Left ventricle myocardium superior (tissue), 1 donor: ENCODE measurements at regions not wholly inside any gene's neighbourhood (a gene's known extent, or its start where the extent isn't known, plus 50 kb on each side); places are given as distances from the start of the nearest gene placed in this dataset.

ENCODE experiments used
- ATAC-seq: fragments of 200-7000 bp; cut with Tn5 transposase; one replicate; pipeline ENCODE4 v1.9.1; 2020; ENCODE audit warnings: mild to moderate bottlenecking, moderate library complexity
- DNase-seq: peaks from one replicate; pipeline ENCODE4 v3.0.0-alpha.2; 2020
- intact Hi-C: fragments of 100-400 bp; cut with micrococcal nuclease; formaldehyde crosslinking; loops from one replicate; pipeline ENCODE4 v1.11.0; 2022
- donor health status: DM: no; HTN: yes; CAD: no; lungs with severe emphysema.

DNA sequence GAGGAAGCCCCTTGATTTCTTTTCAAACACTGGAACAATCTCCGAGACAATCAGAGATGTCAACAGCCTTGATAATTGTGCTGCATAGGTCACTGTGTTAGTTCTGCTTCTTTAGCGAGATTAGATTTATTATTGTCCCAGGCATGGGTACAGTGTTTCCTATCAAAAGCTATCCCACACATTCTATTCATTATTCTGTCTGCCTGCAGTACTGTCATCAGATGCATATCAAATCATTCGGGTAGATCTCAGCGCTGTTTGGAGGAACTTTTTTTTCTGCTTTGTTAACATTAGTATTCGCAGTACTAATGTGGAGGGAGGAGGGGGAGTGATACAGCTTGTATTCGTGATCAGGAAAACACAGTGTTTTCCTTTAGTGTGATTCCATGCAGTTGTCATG is 208.0 kb downstream of the C11orf91 start:
- intact Hi-C loops = no loop called here
- DNase-seq (no peak), ATAC-seq (no peak)

DNA sequence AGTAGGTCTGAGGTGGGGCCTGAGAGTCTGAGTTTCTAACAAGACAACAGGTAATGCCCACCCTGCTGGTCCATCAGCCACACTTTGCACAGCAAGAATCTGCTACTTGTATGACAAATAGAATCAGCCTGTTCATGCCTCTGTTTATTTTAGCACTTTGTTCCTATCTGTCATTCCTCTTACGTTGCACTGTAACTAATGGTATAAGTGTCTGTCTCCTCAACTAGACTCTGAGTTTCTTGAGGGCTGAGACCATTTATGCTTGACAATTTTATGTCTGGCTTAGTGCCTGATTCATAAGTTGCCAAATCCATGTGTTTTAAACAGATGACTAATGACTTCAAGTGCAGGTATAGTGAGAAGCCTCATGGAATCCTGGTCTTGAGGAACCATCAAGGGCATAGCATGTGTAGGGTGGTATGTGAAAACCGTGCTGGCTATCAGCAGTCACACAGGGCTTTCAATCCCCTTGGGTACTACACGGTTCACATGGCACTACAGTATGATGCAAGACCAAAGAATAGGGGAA is 209.7 kb downstream of the C11orf91 start:
- intact Hi-C loops = no loop called here
- ATAC-seq = no peak
- no peak for DNase-seq

DNA sequence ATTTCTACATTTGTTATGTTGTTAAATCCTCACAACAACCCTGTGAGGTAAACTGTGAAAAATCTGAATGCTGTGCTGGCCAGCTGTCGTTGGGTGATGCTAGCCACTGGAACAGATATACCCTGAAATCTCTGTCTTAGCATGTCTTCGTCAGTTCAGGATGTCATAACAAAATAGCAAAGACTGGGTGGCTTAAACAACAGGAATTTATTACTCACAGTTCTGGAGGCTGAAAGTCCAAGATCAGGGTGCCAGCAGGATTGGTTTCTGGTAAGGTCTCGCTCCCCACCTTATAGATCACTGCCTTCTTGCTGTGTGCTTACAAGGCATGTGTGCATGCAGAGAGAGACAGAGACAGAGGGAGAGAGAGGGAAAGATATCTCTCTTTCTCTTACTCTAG is 211.7 kb downstream of the C11orf91 start:
- intact Hi-C loops = no loop called here
- DNase-seq (no peak), ATAC-seq (no peak)

DNA sequence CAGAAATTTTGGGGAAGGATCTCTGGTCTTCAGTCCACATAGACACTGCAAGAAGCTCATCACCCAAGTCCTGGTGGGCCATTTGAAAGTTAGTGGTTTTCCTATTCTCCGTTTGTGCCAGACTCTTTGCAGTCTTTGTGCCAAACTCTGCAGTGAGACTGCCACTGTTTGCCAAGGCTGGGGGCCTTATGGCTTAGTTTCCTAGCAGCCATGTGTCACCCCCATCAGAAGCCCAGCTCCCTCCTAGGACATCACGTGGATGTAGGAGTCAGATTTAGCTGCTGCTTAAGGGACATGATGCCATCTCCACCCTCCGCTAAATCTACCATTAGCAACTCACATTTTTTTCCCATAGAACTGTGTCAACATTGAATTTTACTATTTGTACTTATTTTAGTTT is 220.0 kb downstream of the C11orf91 start:
- intact Hi-C loops = no loop called here
- DNase-seq (no peak), ATAC-seq (no peak)

DNA sequence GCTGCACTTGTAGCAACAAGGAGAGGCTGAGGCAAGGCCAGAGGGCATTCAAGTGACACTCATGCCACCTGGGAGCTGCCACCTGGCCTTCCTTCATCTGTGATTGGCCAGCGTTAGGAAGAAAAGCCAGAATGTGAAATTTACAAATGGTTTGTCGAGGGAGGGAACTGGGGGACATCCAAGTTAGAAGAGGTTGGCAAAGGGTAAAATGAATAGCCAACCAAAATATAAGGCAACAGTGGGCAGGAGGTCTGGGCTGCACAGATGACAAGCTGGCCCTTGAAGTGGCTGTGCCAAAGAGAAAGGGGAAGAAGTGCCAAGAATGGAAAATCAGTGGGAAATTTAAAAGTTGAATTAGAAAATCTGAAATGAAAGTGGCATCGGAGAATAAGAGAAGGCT is 221.4 kb downstream of the C11orf91 start:
- ATAC-seq (no peak), DNase-seq (no peak)
- intact Hi-C loops = no loop called here

DNA sequence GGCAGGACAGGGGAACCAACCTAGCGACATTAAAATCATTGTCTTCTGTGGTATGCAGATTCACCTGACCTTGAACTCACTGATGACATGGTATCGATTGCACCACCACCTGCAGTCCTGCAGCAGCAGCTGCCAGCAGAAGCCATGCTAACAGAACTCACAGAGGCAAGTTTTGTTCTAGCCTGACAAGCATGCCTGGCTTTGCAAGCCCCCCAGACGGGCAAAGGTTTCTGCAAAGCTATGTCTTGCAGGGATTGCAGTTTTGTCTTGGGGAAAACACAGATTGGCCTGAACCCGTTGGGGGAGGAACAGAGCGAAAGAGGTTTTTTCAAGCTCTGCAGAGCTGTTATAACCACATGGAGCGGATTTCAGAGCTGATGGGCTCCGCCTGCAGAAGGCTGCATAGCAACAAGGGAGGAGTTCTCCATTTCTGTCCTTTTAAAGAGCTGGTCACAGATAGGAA is 221.0 kb downstream of the HIPK3 start:
- DNase-seq (no peak), ATAC-seq (no peak)
- intact Hi-C loops = no loop called here

DNA sequence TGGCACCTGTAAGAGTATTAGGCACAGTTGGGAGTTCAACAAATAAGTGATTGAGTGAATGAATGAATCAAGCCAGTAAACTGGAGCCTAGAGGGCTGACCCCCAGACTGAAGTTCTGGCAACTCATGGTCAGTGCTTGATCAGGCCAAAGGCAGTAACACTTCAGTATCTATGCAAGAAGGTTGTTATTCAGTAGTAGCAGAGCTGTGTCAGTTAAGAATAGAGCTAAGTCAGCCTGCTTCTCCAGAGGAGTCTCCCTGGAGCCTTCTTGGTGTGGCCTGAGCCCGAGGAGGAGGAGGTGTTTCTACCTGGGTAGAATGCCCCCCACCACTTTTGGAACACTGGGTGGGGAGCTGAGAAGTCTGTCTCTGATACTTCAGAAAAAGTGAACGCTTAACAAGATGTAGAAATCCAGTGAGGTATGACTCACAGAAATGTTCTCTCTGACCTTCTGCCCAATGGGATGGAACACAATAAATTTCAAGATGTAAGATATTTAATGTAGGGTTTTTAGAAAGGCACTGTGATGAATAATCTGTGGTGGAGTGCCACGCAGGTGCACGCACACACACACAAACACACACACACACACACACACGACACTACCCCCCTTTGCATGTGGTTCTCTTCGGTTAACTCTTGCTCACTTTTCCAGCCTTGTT is 219.9 kb downstream of the HIPK3 start:
- ATAC-seq (no peak), DNase-seq (no peak)
- intact Hi-C loops = no loop called here

DNA sequence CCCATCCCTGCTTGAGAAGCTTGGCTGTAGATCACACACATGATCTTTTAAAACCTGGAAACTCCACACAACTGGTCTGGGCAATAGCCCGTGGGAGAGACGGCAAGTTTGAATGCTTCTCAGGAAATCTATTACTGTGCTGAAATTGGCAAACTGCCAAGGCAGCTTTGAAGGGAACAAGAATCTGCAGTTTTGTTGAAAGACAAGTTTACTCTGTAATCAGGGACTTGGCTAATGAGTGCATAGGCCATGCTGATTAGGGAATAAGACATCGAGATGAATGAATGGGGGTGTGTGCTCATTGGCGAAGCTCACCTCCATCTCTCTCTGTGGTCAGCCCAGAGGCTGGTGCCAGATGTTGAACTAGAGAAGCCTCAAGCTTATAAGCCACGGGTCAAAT is 218.8 kb downstream of the HIPK3 start:
- ATAC-seq (no peak), DNase-seq (no peak)
- intact Hi-C loops = no loop called here

DNA sequence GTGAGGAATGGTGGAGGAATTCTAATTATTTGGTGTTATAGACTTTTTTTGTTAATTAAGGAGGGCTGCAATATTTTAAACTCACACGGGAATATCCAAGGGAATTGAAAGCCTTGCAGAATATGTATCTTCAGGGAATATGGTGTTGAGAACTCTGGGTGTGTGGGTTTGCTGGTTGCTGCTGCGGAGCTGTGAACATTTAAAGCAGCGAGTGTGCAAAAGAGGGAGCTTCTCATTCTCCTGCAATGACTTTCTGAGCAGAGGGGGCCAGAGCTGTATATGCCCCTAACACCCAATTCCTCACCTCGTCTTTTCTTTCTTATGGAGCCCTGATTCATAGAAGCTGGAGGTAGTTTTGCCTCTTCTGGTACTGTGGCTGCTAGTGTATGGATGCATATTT is 217.7 kb downstream of the HIPK3 start:
- ATAC-seq (no peak), DNase-seq (no peak)
- intact Hi-C loops = no loop called here

DNA sequence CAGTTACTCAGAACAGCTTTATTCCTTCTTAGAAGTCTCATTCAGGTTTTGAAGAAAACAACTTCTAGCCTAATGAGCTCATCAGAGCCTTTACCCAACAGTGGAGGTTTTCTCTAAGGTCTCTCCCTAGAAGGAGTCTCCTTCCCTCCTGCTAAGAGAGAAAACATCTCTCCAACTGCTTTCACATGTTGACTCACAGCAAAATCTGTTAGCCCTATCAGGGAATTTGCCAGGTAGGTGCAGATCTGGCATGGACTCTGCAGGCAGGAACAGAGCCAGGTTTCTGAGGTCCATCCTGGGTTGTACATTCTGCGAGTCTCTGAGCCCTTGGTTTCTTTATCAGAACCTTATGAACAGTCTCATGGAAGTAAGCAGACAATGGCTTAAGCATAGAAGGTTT is 214.4 kb downstream of the HIPK3 start:
- ATAC-seq (no peak), DNase-seq (no peak)
- intact Hi-C loops = no loop called here

DNA sequence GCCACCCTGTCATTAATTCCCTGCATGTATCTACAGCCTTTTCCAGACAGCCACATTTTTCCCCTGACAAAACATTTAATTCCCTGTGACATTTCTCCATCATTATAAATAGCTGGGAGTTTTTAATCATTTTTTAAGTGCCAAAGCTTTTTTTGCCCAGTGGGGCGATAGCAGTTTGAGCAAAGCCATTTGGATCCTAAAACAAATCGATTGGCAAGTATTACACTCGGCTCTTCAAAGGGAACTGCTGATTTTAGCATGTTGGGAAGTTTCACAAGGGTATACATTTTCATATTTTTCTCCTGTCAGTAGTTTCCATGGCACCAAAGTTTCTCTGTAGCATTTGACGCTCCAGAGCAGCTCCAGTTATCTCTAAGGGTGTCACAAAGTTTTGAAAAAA is 210.8 kb downstream of the HIPK3 start:
- DNase-seq (no peak), ATAC-seq (no peak)
- intact Hi-C loops = no loop called here

DNA sequence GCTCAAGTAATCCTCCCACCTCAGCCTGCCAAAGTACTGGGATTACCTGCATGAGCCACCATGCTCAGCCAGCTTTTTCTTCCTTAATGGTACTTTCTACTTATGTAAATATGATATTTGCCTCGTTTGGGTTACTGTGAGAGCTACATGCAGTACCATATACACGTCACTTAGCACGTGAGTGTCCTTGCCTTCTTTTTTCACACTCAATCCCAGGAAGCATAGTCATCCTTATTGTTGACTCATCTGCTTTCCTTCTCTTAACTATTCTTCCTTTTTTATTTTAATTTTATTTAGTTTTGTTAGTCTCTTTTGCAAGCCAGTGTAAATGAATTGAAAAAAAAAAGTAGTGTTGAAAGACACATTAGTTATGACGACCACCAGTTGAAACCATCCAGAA is 205.9 kb downstream of the HIPK3 start:
- no peak for DNase-seq
- no peak for ATAC-seq
- intact Hi-C loops = no loop called here

DNA sequence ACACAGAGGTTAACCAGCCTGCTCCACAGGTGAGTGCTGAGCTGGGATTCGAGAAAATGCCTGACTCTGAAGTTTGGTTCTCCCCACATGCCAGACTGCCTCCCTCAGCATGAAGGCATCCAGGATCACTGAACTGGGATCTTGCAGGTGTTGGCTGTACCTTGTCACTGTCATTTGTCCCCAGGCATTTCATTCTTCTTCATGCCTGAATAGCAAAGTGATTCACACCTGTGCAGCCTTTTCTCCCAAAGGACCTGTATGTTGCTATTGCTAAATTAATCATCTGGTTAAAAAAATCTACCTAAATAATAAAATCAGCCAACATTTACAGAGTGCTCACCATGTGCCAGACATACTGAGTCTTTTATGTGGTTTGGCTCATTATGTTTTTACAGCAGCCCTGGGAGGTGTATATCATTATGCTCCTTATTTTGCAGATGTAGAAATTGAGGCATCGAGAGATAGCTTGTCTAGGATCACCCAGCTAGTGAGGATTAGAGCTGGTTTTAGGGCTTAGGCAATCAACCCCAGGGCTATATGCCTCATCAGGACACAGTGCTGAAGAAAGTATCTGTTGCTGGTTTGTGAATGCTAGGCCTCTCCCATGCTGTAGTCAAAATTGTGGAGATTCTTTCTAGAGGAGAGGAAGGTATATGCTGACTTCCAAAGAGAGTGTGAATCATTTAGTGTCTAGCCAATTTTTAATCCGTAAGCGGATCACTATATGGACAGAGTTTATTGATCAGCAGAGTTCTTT is 204.4 kb downstream of the HIPK3 start:
- intact Hi-C loops = no loop called here
- no peak for ATAC-seq
- no peak for DNase-seq

DNA sequence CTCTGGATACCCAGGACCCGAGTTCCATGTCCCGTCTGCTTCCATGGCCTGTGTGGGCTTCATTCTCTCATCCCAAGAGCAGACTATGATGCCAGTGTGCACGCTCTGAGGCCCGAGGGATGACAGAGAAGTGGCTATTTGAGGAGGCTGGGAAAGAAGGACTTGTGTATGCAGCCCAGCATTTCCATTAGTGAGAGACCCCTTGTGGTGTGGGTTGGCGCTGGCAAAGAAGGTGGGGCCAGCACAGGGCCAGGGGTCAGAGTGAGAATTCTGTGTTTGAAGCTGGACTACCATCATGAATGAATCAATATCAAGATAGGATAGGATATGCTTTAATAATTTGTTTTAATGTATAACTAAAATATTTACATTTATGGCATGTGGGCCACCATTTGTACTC is 200.8 kb downstream of the HIPK3 start:
- no peak for DNase-seq
- no peak for ATAC-seq
- intact Hi-C loops = no loop called here

DNA sequence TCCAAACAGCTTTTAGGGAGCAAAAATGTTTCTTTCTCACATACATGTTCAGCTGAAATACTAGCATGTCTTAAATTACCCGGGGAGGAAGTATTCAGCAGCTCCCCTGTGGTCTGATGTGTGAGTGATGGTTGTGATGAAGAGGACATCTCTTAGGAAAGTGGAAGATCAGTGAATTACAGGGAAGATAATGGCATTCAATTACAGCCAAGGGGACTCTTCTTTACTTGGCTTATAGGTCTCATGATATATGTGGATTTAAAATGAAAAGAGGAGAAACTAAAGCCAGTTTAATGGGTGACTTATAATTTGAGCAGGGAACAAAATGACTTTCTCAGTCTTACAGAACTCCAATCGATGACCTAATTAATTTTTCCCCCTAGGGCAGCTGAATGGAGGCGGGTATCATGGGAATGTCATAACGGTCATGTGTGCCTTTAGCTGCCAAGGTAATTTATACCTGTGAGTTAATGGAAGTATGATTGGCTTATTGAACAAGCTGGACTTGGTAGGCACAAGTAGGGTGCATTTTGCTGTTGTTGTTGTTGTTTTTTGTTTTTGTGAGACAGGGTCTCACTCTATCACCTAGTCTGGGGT is 198.8 kb downstream of the HIPK3 start:
- no peak for ATAC-seq
- no peak for DNase-seq
- intact Hi-C loops = no loop called here

DNA sequence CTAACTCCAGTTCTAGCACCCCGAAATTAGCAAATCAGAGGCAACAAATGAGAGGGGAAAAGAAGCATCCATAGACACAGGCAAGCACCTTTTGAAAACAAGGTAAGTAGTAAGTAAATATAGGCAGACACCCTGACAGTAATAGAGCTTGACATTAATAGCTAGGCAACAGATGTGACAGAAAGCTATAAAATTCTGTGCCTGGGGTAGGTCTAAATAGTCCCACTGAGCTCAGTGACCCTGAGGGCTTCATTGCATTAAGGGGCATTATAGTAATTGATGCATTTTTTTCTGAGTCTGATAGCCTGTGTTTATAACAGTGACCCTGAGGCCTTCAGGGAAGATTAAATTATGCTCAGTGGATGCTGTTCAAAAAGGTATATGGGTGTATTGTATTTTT is 197.1 kb downstream of the HIPK3 start:
- intact Hi-C loops = no loop called here
- DNase-seq = no peak
- ATAC-seq = no peak

DNA sequence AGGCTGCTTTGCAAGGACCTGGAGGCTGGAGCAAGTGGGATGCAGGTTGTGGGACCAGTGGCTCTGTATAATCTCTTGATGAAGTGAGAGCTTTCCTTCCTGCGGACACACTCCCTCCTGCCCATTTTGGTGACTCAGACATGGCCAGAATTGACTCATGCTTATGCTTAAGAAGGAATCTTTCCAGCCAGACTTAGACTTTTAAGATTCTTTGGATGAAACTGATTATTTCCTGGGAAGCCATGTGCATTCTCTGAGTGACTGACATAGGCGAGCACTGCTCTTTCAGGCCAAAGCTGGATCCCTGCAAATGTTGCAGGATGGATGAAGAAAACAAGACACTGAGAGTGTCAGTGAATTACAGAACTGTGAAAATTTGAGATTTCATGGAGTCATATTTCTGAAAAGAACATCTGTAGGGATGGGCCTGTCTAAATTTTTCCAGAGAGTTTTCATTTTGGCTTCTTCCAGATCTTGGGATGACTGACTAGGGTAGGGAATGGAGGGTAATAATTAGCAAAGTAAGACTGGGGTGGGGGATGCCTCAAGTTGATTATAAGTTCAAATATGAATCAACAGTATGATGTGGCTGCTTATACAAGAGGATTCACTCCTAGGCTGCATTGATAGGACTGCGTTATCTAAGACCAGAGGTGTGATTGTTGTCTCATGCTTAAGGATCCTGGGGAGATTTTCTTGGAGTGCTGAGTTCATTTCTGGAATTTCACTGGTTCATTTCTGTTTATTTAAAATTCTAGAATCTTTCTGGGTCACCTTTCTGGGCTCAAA is 195.8 kb downstream of the HIPK3 start:
- ATAC-seq = no peak
- intact Hi-C loops = no loop called here

DNA sequence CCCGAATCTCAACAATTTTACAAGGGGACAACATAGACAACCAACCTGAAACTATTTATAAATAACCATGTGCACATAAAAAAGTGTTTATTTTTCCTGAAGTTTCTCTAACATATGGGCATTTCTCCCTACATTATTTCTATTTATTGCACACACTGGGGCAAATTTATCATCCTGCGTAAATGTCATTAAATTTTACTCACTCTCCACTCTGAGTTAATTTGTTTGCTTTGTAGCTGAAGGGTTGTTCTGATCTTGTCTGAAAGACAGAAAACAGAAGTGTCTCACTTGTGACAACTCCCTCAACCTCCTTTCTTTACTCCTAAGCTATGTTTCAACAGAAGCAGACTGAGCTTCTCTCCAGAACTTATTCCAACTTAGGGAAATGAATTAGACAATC is 194.2 kb downstream of the HIPK3 start:
- intact Hi-C loops = no loop called here
- ATAC-seq (no peak), DNase-seq (no peak)

More for the DNA sequence above, 195.8 kb downstream of the HIPK3 start:
- no peak for DNase-seq

DNA sequence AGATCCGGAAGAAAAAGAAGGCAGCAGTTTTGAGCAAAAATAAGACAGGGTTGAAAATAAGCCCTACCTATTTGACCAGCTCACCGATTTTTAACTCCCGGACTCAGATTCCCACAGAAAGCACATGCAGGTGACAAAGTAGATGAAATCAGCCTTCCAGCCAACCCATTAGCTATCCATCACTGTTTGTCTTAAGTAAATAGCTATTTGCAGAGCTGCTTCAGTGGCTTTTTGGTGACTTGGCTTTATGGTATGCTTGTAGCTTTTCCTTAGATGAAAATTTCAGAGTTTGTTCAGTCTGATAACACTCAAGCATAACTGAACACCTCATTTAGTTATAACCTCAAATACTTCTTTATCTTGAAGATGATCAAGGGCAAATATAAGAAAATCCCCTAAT is 192.6 kb downstream of the HIPK3 start:
- intact Hi-C loops = no loop called here
- DNase-seq = no peak
- no peak for ATAC-seq
